Osteoblast (primary cell): ENCODE measurements at regions not wholly inside any gene's neighbourhood (a gene's known extent, or its start where the extent isn't known, plus 50 kb on each side); places are given as distances from the start of the nearest gene placed in this dataset.

ENCODE experiments used
- DNase-seq: peaks from one replicate; pipeline ENCODE4 v3.0.0; 2011; ENCODE audit warnings: low spot score, mixed read lengths; ENCODE audit not compliant: insufficient read length; ENCODE audit errors: missing footprints
- H2AFZ ChIP-seq: 2 replicates; pipeline ENCODE4 v1.6.0; 2011; ENCODE audit warnings: mild to moderate bottlenecking, low read length
- H3K27ac ChIP-seq: 2 replicates; pipeline ENCODE4 v1.5.1; 2011; ENCODE audit warnings: mild to moderate bottlenecking, low read depth, low read length, moderate library complexity
- H3K27me3 ChIP-seq: 2 replicates; pipeline ENCODE4 v1.6.0; 2012; ENCODE audit warnings: mild to moderate bottlenecking, control low read depth, inconsistent platforms, low read length, moderate library complexity; ENCODE audit not compliant: insufficient read depth
- H3K36me3 ChIP-seq: 2 replicates; pipeline ENCODE4 v1.5.1; 2011; ENCODE audit warnings: mild to moderate bottlenecking, low read length, control low read depth, moderate library complexity; ENCODE audit not compliant: insufficient read depth
- H3K4me1 ChIP-seq: 2 replicates; pipeline ENCODE4 v1.5.1; 2011; ENCODE audit warnings: mild to moderate bottlenecking, low read length, control low read depth, moderate library complexity; ENCODE audit not compliant: insufficient read depth
- H3K4me2 ChIP-seq: 2 replicates; pipeline ENCODE4 v1.6.0; 2011; ENCODE audit warnings: mild to moderate bottlenecking, low read length; ENCODE audit not compliant: insufficient read depth
- H3K4me3 ChIP-seq: fragments of 200-600 bp; sonication (generic); 3 replicates; pipeline ENCODE4 v1.5.1; 2012; ENCODE audit warnings: mild to moderate bottlenecking, low read length, inconsistent platforms; ENCODE audit not compliant: insufficient read depth
- H3K79me2 ChIP-seq: 2 replicates; pipeline ENCODE4 v1.6.0; 2012; ENCODE audit warnings: mild to moderate bottlenecking, low read length, control low read depth, inconsistent platforms; ENCODE audit not compliant: insufficient read depth
- H3K9me3 ChIP-seq: 2 replicates; pipeline ENCODE4 v1.5.1; 2011; ENCODE audit warnings: low read depth, low read length, control low read depth
- H4K20me1 ChIP-seq: 2 replicates; pipeline ENCODE4 v1.6.0; 2012; ENCODE audit warnings: mild to moderate bottlenecking, low read length, control low read depth; ENCODE audit not compliant: insufficient read depth
- CTCF ChIP-seq: IDR thresholded peaks from 2 replicates; pipeline ENCODE4 v1.5.1; 2011; ENCODE audit warnings: mild to moderate bottlenecking, low read depth, low read length, moderate library complexity; ENCODE audit errors: extremely low read depth

GRCh38 chr7:22632674-22633073, 94.3 kb upstream of the IL6 start:
- H3K4me1 ChIP-seq = peaks cover 43% of the 10 kb centered on the region
- H3K27me3 ChIP-seq = no peaks in the 10 kb centered on the region
- H4K20me1 ChIP-seq = no peaks in the 10 kb centered on the region
- no peak for TF ChIP-seq CTCF
- no peak overlapping the region for H3K4me3 ChIP-seq
- H2AFZ ChIP-seq = no peak overlapping the region
- H3K79me2 ChIP-seq = no peaks in the 10 kb centered on the region
- no peaks in the 10 kb centered on the region for H3K36me3 ChIP-seq
- H3K4me2 ChIP-seq = peak overlapping the region; percentile 42
- peak; percentile 41 for DNase-seq
- H3K9me3 ChIP-seq = no peaks in the 10 kb centered on the region
- peak overlapping the region; percentile 97 for H3K27ac ChIP-seq

- H2AFZ ChIP-seq = no peak overlapping the region
- no peaks in the 10 kb centered on the region for H4K20me1 ChIP-seq
- no peaks in the 10 kb centered on the region for H3K79me2 ChIP-seq
- H3K36me3 ChIP-seq = no peaks in the 10 kb centered on the region
- peak overlapping the region; percentile 42 for H3K4me2 ChIP-seq
- H3K4me3 ChIP-seq = no peak overlapping the region
- no peaks in the 10 kb centered on the region for H3K9me3 ChIP-seq
- H3K4me1 ChIP-seq = peaks cover 47% of the 10 kb centered on the region
- DNase-seq = no peak
- H3K27me3 ChIP-seq = no peaks in the 10 kb centered on the region
- H3K27ac ChIP-seq = peak overlapping the region; percentile 97
- no peak for TF ChIP-seq CTCF
These were observed 95.3 kb upstream of the IL6 start for GRCh38 chr7:22631730-22632129.

GRCh38 chr7:22630069-22630468, 96.9 kb upstream of the IL6 start:
- H3K9me3 ChIP-seq = no peaks in the 10 kb centered on the region
- no peak for TF ChIP-seq CTCF
- DNase-seq = no peak
- no peaks in the 10 kb centered on the region for H3K27me3 ChIP-seq
- H3K79me2 ChIP-seq = no peaks in the 10 kb centered on the region
- no peak overlapping the region for H3K4me2 ChIP-seq
- no peaks in the 10 kb centered on the region for H4K20me1 ChIP-seq
- no peak overlapping the region for H3K27ac ChIP-seq
- H3K4me3 ChIP-seq = no peak overlapping the region
- H3K4me1 ChIP-seq = peaks cover 54% of the 10 kb centered on the region
- no peak overlapping the region for H2AFZ ChIP-seq
- no peaks in the 10 kb centered on the region for H3K36me3 ChIP-seq

GRCh38 chr7:22629056-22629455, 97.9 kb upstream of the IL6 start:
- Histone ChIP-seq H3K27ac (peak overlapping the region; percentile 7), H3K4me1 (peaks cover 47% of the 10 kb centered on the region), H2AFZ (no peak overlapping the region), H3K4me3 (no peak overlapping the region), H3K27me3 (no peaks in the 10 kb centered on the region), H3K79me2 (no peaks in the 10 kb centered on the region), H3K4me2 (no peak overlapping the region), H4K20me1 (no peaks in the 10 kb centered on the region), H3K36me3 (no peaks in the 10 kb centered on the region), H3K9me3 (no peaks in the 10 kb centered on the region)
- no peak for TF ChIP-seq CTCF
- no peak for DNase-seq
